ACHN (cell line): ENCODE measurements at regions not wholly inside any gene's neighbourhood (a gene's known extent, or its start where the extent isn't known, plus 50 kb on each side); places are given as distances from the start of the nearest gene placed in this dataset.

Experiments
- DNase-seq: peaks from one replicate; pipeline ENCODE4 v3.0.0-alpha.2; 2015
- in situ Hi-C: cut with HindIII; loops from 2 replicates; pipeline ENCODE4 v1.10.0; 2017; ENCODE audit warnings: low sequenced_read_pairs, low pct_ligation_motif_present, low pct_unique_long_range_greater_than_20kb

DNA sequence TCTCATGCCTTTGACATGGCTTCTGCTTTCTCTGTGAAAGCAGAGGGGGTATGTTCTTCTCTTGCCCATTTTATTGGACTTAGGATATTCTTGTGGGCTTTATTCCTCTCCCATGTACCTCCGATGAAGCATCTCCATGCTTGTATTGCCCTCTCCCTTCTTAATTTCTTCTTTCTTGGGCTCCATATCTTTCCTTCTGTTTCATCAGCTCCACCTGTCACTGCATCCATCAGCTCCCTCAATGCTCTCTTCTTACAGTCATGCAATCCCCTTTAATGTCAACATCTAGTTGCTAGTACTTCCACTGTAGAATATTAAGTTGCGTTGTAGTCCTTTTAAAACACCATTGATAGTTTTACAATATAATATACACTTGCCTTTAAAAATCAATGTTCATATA lies 257.6 kb downstream of the GPAT3 start:
- in situ Hi-C loops: no loop called here
- no peak for DNase-seq

DNA sequence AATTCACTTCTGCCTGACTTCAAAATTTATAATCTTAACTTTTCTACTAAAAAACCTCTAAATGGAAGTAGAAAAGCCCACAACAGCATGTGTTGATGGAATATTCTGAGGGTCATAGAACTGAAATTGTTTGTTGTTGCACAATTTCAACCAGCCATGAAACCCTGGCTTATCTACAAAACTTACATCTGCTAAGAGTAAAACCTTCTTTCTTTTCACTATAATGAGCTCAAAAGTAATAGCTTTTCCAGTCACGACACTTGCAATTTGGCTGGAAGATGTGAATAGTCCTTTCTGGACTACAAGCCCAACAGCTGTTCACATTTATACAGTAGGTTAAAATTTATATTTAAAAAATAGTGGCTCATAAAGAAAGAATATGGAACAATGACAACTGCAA lies 250.0 kb downstream of the GPAT3 start:
- in situ Hi-C loops: no loop called here
- no peak for DNase-seq

DNA sequence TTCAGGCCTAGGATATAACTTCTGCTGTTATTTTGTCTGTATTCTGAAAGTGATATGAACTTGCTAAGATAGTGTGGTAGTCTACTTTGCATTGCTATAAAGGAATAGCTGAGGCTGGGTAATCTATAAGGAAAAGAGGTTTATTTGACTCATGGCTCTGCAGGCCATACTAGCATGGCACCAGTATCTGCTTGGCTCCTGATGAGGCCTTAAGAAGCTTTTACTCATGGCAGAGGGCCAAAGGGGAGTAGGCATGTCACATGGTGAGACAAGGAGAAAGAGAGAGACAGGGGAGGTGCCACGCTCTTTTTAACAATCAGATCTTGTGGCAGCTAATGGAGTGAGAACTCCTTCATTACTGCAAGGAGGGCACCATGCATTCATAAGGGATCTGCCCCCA lies 247.3 kb downstream of the GPAT3 start:
- DNase-seq: no peak
- in situ Hi-C loops: no loop called here

DNA sequence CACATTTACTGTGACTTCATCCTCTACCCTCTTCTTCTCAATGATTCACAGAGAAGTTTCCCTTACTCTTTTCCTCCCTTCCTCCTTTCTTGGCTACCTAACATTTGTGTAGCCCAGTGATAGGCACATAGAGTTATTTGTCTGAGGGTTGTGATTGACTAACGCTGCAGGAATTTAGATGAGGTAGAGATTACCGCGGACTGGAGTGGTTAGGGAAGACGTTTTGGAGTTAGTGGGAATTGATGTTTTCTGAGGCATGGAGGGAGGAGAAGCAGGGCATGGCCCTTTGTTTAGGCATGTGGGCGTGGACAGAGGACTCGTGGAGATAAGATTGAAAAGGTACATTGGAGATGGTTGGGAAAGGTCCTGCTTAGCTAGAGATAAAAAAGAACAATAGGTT lies 246.7 kb downstream of the GPAT3 start:
- in situ Hi-C loops: no loop called here
- DNase-seq: no peak

DNA sequence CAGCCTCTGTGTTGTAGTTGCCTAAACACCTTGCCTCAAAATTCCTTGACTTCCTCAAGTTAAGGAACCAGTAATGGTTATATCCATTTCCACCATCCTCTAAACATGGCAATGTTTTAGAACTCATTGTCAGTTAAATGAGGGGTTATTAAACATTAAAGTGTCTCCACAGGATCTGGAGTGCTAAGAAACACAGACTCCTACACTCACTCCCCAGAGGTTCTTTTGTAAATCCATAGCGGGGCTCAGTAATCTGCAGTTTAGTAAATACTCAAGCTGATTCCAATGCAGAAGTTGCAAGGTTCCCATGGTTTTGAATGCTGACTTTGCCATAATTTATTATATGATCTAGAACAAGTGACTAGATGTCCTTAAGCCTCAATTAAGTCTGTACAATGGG lies 245.5 kb downstream of the GPAT3 start:
- DNase-seq: no peak
- in situ Hi-C loops: no loop called here

DNA sequence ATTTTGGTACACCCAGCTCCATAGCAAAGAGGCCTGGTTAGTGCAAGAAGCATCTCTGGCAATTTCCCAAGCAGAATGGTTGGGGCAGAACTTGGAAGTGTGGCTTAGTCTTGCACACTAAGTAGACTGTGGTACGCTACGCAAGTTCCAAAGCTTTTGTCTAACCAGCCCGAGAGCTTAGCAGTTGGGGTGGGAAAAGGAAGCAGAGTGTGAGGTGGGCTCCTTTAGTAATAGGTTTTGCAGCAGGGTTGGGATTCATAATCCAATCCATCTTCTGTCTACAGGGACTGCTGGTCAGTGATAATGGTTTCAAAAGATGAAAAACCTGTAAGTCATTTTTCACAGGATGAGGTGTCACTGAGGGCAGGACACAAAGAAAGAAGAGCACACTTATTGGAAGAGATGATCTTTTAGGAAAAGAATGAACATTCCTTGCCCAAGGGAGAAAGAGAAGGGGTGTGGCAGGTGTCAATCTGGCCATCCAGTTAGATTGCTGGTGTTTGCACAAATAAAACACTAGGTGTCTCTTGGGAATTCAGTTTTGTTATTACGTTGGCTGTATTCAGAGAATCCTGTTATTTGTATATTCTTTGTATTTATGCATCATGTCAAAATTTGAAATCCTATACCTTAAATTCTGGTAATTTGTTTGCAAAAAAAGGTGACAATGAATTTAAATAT lies 244.3 kb downstream of the GPAT3 start:
- in situ Hi-C loops: no loop called here
- DNase-seq: peak; percentile 24

DNA sequence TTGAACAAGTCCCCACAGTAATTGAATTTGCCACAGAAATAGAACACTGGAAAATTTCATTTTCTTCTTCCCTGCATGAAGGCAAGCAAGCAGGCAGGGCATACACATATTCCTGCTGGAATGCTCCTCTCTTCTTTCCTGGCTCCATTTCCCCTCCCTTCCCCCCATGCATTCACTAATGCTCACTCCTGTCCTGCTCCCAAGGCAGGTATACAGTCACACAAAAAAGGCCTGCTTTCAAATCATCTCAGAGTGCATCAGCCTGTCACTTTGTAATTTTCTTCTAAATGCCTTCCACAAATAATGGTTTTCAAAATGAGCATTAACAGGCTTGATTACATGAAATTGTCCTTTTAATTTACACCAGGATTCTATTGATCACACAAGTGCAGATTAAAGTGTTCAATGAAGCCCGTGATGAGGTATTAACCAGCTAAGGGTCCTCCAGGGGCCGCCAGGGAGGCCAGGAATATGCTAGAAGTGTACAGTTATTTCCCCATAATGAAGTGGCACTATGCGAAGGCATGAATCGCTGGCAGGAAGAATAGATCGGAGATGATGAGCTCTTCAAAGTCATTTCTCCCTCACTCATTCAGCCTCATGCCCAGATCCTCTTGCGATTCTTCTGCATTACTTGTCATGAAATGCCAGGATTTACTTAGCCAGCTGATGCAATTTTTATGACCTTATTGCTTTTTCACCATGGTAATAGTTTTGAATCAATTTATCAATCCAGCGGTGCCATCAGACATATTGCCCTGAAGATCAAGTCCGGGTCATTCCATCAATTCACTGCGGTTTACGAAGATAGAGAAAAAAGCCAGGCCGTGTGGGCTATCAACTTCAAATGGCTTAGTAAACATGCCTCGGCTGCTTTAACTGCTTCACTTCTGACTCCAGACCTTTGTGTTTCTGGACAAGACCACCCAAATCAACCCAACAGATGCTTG lies 243.5 kb downstream of the GPAT3 start:
- DNase-seq: no peak
- in situ Hi-C loops: no loop called here

DNA sequence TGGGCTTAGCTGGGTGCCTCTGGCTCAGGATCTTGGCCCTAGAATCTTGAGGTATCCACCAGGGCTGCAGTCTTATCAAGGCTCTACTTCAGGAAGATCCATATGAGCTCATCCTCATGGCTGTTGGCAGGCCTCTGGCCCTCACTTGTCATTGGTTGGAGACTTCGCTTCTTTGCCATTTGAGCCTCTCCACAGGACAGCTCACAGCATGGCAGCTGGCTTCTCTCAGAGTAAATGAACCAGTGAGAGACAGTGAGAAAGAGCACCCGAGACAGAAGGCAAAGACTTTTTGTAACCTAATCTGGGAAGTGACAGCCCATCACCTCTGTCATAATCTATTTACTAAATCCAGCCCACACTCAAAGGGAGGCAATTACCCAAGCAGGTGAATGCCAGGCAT lies 236.8 kb downstream of the GPAT3 start:
- in situ Hi-C loops: no loop called here
- DNase-seq: no peak

DNA sequence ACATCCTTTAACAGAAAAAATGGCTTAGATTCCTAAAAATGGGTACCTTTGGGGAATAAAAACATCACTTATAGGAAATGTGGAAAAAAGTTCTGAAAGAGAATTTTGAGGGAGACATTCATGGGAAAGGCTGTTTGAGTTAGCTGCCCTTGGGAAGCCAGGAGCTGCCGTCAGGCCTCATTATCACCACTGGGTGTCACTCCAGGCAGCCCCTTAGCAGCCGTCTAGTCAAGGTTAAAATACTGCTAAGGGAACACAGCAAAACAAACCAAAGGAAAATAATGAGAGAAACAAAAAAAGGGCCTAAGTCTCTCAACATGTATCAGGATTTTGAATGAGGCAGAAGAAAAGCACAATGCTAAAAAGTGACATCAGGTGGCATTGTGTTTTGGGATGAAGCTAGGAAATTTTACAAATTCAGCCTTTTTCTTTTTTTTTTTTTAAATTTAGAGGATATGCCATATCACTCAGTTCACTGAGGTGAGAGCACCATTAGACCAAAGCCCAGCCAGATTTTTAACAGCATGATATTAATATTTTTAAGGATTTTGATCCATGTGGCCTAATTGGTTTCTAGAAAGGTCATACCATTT lies 235.3 kb downstream of the GPAT3 start:
- in situ Hi-C loops: no loop called here
- peak; percentile 66 for DNase-seq

DNA sequence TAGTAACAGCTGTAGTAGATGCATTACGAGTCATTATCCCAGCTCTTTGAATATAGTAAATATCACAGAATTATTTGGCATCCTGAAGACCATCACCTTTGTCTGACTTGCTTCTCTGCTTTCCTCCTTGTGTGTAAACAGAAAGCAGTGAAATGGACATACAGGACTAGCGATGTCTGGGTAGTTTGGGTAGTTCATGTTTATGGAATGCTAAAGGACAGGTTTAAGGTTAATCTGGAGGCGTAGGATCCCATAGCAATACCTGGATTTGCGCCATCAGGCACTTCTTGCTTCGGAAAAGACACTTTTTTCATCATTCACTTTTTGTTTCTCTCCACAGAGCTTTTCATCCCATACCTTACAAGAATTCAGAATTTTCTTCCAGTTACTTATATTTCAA lies 232.2 kb downstream of the GPAT3 start:
- in situ Hi-C loops: no loop called here
- DNase-seq: no peak

DNA sequence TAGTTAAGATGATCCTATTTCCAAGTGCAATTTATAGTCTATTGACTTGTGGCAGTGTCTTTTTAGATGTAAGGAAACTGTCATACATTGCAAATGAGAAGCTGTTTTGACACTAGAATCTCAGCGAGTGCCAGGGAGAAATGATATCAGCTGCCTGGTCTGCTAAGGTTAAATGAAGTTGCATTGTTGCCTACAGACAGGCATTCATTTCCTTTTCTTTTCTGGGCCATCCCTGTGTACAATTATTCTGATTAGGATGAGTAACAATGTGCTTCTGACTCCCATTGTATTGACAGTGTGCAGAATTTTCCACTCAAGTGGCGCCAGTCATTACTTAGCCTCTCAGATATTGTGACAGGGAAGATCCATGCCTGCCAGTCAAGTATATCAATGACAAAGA lies 231.2 kb downstream of the GPAT3 start:
- in situ Hi-C loops: no loop called here
- DNase-seq: no peak

DNA sequence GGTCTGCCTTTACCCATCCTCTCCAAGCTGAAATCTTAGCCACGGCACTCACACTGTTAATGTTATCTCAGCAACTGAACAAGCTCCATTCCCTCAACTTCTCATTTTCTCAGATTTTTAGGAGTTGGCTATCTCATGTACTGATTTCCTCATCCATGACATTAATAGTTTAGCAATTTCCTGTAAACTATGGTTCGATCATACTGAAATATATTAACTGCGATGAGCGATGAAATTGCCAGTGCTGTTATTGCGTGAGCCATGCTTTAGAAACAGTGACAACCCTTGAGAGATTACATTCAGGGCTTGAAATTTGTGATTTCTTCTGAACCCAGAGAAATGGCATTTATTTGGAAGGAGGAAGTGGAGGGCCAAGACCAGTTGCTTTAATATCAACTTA lies 223.7 kb downstream of the GPAT3 start:
- in situ Hi-C loops: no loop called here
- no peak for DNase-seq

DNA sequence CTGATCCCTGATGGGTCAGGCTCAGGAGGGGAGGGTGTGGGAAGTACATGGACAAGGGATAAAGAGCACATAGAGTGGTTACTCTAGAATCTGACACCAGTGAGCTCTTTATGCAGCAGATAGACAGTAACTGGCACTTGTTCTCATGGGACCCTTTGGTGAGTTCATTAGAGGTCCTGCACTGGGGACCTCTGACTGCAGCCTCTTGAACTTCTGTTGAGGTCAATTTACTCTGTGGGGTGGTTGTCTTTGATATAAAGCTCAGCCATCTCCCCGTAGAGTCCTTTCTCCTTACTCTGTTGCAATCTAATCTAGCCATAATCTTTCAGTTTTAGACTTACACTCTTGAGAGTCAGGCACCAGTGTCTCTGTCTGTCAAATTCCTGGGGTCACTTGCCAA lies 222.4 kb downstream of the GPAT3 start:
- no peak for DNase-seq
- in situ Hi-C loops: no loop called here

DNA sequence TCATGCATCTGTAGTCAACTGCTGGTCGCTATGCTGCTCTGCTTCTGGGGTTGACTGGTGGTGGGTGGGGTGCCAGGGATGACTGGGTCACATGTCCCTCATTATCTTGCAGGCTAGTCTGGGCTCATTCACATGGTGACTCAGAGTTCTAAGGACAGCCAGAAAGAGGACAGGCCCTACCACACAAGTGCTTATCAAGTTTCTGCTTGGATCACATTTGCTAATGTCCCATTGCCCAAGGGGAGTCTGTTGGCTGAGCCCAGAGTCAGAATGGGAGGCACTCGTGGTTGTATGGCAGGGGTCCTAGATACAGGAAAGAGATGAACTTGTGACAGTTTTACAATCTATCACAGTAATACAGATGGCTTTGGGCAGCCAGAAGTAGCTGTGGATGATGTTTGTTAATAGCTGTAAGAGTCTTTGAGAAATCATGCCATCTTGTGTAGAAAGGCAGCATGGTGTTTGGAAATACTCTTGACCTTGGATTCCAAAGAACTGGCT lies 221.3 kb downstream of the GPAT3 start:
- in situ Hi-C loops: no loop called here
- DNase-seq: no peak

DNA sequence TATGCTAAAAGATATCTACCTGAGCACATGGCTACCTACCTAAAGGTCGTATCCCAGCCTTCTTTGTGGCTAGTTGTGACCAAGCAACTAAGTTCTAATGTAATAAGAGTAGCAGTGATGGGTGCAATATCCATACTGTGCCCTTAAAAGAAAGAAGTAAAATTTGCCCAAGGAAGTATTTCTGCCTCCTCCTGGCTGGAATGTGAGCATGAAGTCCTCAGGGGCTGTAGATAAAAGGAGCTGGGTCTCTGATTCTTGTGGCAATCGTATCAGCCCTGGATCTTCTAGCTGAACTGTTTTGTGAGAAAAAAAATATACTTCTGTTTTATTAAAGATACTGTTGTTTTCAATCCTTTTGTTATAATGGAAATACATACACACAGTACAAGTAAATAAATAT lies 217.4 kb downstream of the GPAT3 start:
- in situ Hi-C loops: no loop called here
- DNase-seq: peak; percentile 3

DNA sequence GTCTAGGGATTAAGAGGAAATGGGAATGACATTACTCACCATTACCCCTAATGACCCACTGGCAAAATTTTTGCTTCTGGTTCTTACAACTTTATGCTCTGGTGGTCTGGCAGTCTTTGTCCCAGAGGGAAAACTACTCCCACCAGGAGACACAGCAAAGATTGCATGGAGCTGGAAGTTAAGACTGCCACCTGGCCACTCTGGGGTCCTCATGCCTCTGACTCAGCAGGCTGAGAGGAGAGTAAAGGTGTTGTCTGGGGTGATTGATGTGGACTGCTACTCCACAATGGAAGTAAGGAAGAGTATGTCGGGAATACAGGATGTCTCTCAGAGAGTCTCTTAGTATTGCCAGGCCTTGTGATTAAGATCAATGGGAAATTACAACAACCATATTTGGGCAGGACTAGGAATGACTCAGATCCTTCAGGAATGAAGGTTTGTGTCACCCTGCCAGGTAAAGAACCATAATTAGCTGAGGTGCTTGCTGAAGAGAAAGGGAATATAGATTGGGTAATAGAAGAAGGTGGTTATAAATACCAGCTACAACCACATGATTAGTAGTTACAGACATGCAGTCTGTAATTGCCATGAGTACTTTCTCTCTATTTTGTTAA lies 215.5 kb downstream of the GPAT3 start:
- in situ Hi-C loops: no loop called here
- no peak for DNase-seq

DNA sequence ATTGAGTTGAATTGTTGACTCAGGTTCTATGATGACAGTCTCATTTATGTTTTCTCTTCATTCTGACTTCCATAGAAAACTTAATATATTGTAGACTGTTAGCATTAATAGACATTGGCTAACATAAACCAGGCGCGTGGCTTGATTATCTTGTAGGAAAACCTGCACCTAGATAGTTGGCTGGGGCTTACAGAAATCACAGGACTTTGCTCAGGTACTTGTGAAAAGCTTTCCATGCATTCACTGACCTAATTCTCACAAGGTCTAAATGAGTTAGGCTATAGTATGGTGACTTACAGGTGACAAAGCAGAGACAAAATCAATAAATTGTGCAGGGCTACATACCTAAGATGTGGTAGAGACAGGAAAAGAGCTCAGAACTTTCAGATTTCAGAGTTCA lies 212.8 kb downstream of the GPAT3 start:
- DNase-seq: no peak
- in situ Hi-C loops: no loop called here

DNA sequence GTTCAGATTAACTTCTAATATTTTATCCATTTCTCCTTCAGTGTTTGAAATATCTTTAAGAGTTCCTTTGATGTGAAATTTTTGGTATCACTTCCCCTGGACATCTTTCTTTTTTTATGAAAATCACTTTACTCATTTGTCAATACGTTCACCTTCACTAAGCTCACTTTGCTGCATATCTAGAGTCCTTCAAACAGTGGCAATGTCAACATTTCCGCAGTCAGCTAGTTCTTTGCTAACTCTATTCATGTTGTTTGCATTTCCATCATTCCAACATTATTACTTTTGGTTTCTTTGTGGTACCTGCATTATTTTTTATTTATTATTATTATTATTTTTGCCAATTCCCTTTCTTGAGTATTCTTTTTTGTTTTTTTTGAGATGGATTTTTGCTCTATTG lies 203.0 kb downstream of the GPAT3 start:
- in situ Hi-C loops: no loop called here
- DNase-seq: no peak

DNA sequence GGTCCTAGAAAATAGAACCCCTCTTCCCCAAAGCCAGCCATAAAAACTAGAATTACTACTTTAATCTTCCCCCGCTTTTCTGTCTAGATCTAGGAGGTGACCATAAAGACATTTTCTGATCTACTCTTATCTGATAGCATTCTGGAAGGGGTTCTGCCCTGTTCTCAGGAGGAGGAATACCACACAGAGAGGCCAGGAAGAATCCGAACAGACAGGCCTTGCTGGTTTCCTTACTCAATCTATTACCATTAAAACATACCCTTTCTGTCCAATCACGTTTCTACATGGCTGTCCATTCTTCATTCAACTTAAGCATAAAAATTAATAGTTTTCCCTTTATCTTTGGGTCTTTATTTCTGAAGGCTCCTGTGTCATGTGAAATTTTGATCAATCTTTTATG lies 198.7 kb downstream of the GPAT3 start:
- in situ Hi-C loops: no loop called here

More for the DNA sequence above, 198.7 kb downstream of the GPAT3 start:
- no peak for DNase-seq
